Natural killer cell (primary cell): ENCODE measurements at regions not wholly inside any gene's neighbourhood (a gene's known extent, or its start where the extent isn't known, plus 50 kb on each side); places are given as distances from the start of the nearest gene placed in this dataset.

Source experiments
- ATAC-seq, 3 donors: fragments of 150-1000 bp in 2 of 3; fragments of 200-7000 bp in 1 of 3; cut with Tn5 transposase; 1 replicate in 1 of 3; 2 replicates in 2 of 3; pipeline ENCODE4 v1.10.0; 2021; ENCODE audit warnings: mild to moderate bottlenecking in 2 of 3, moderate library complexity in 2 of 3
- DNase-seq, 2 donors: peaks; one replicate each; pipeline versions ENCODE4 v3.0.0 to v3.0.0-alpha.2; 2013 to 2021; ENCODE audit warnings: mixed read lengths in 1 of 2
- H3K27ac ChIP-seq: one replicate; pipeline ENCODE4 v1.5.1; 2013; ENCODE audit warnings: mild to moderate bottlenecking, low read length
- H3K27me3 ChIP-seq: one replicate; pipeline ENCODE4 v1.6.1; 2013; ENCODE audit warnings: low read length; ENCODE audit not compliant: control insufficient read depth, insufficient read depth
- H3K36me3 ChIP-seq: one replicate; pipeline ENCODE4 v1.6.1; 2013; ENCODE audit warnings: low read length; ENCODE audit not compliant: control insufficient read depth, insufficient read depth
- H3K4me1 ChIP-seq: one replicate; pipeline ENCODE4 v1.6.1; 2013; ENCODE audit warnings: low read length; ENCODE audit not compliant: control insufficient read depth, insufficient read depth
- H3K4me3 ChIP-seq: one replicate; pipeline ENCODE4 v1.5.1; 2013; ENCODE audit warnings: low read length
- H3K9me3 ChIP-seq: one replicate; pipeline ENCODE4 v1.6.1; 2013; ENCODE audit warnings: low read length; ENCODE audit not compliant: control insufficient read depth, insufficient read depth
- H3K27ac Mint-ChIP-seq, 2 donors: one replicate each; pipeline ENCODE4 v1.8.0; 2022; ENCODE audit warnings: mild to moderate bottlenecking in 2 of 2, mixed read lengths in 2 of 2, moderate library complexity in 1 of 2
- H3K27me3 Mint-ChIP-seq, 2 donors: one replicate each; pipeline ENCODE4 v1.8.0; 2022; ENCODE audit warnings: low read depth in 2 of 2, mixed read lengths in 2 of 2
- H3K36me3 Mint-ChIP-seq: one replicate; pipeline ENCODE4 v1.8.0; 2022; ENCODE audit warnings: mixed read lengths
- H3K4me1 Mint-ChIP-seq, 2 donors: one replicate each; pipeline ENCODE4 v1.8.0; 2022; ENCODE audit warnings: mixed read lengths in 2 of 2
- H3K4me3 Mint-ChIP-seq: one replicate; pipeline ENCODE4 v1.8.0; 2022; ENCODE audit warnings: mild to moderate bottlenecking, moderate library complexity, mixed read lengths
- H3K9me3 Mint-ChIP-seq, 2 donors: one replicate each; pipeline ENCODE4 v1.8.0; 2022; ENCODE audit warnings: mixed read lengths in 2 of 2
- CTCF ChIP-seq: fragments of 200-600 bp; IDR thresholded peaks from one replicate; pipeline ENCODE4 v1.8.0; 2022; ENCODE audit warnings: antibody characterized with exemption
- WGBS: methylation state at CpG from one replicate; pipeline ENCODE4 v1.1.7; 2013; ENCODE audit warnings: missing lambda C conversion rate; ENCODE audit not compliant: insufficient coverage; 5-methylcytosine and 5-hydroxymethylcytosine counted together
- intact Hi-C: fragments of 100-400 bp; cut with micrococcal nuclease; formaldehyde crosslinking; loops from one replicate; pipeline ENCODE4 v1.14.2; 2022

- H3K9me3 Mint-ChIP-seq, result no peaks in the 10 kb centered on the region
- H3K4me3 Mint-ChIP-seq, result no peak overlapping the region
- ATAC-seq, result no peak
- intact Hi-C loops, result no loop called here
- no CpG with 5 or more reads among the region's 3 CpGs for WGBS
- H3K27me3 Mint-ChIP-seq, result peaks cover 0 to 2% of the 10 kb centered on the region in 2 donors
- TF ChIP-seq CTCF, result no peak
- no peak overlapping the region for H3K27ac Mint-ChIP-seq
- H3K4me1 ChIP-seq, result no peaks in the 10 kb centered on the region
- no peaks in the 10 kb centered on the region for H3K4me1 Mint-ChIP-seq
- no peaks in the 10 kb centered on the region for H3K36me3 ChIP-seq
- no peaks in the 10 kb centered on the region for H3K9me3 ChIP-seq
- H3K27ac ChIP-seq, result no peak overlapping the region
- no peaks in the 10 kb centered on the region for H3K36me3 Mint-ChIP-seq
- H3K4me3 ChIP-seq, result no peak overlapping the region
- no peak for DNase-seq
- no peaks in the 10 kb centered on the region for H3K27me3 ChIP-seq
Observed at GRCh38 chr5:124474528-124475215, 271.8 kb downstream of the ZNF608 start.

GRCh38 chr5:124468671-124469411 is 277.6 kb downstream of the ZNF608 start:
- Mint-ChIP-seq H3K36me3 (no peaks in the 10 kb centered on the region), H3K4me1 (no peaks in the 10 kb centered on the region), H3K9me3 (no peaks in the 10 kb centered on the region), H3K4me3 (no peak overlapping the region), H3K27me3 (peaks cover 0 to 16% of the 10 kb centered on the region in 2 donors), H3K27ac (no peak overlapping the region)
- TF ChIP-seq CTCF, result no peak
- no peak overlapping the region for H3K27ac ChIP-seq
- DNase-seq (no peak), ATAC-seq (no peak)
- no peaks in the 10 kb centered on the region for H3K9me3 ChIP-seq
- no peaks in the 10 kb centered on the region for H3K27me3 ChIP-seq
- H3K4me1 ChIP-seq, result no peaks in the 10 kb centered on the region
- intact Hi-C loops, result no loop called here
- H3K4me3 ChIP-seq, result no peak overlapping the region
- WGBS, result 89% methylated on average over 3 of the region's 5 CpGs
- no peaks in the 10 kb centered on the region for H3K36me3 ChIP-seq

GRCh38 chr5:124467745-124468144 is 278.7 kb downstream of the ZNF608 start:
- H3K4me1 ChIP-seq, result no peaks in the 10 kb centered on the region
- H3K9me3 ChIP-seq, result no peaks in the 10 kb centered on the region
- H3K4me3 ChIP-seq, result no peak overlapping the region
- no peaks in the 10 kb centered on the region for H3K36me3 ChIP-seq
- H3K27ac ChIP-seq, result no peak overlapping the region
- 100% methylated on average over 1 of the region's 1 CpG for WGBS
- DNase-seq (no peak), ATAC-seq (no peak)
- H3K27me3 ChIP-seq, result no peaks in the 10 kb centered on the region
- no peak overlapping the region for H3K4me3 Mint-ChIP-seq
- H3K36me3 Mint-ChIP-seq, result no peaks in the 10 kb centered on the region
- no peak overlapping the region for H3K27ac Mint-ChIP-seq
- no peak for TF ChIP-seq CTCF
- H3K4me1 Mint-ChIP-seq, result no peaks in the 10 kb centered on the region
- H3K27me3 Mint-ChIP-seq, result peaks cover 0 to 27% of the 10 kb centered on the region in 2 donors
- H3K9me3 Mint-ChIP-seq, result no peaks in the 10 kb centered on the region
- intact Hi-C loops, result no loop called here
